Endothelial cell of umbilical vein (primary cell): ENCODE measurements at regions not wholly inside any gene's neighbourhood (a gene's known extent, or its start where the extent isn't known, plus 50 kb on each side); places are given as distances from the start of the nearest gene placed in this dataset.
"Not testable (repeated sequence)": the region's sequence is repeated elsewhere in the genome, so short reads cannot be mapped to it uniquely, and the experiment has no call there.

ENCODE experiments used
- BruUV-seq: library from RNA; stranded (reverse); fragments of 400-500 nt; replicated peaks from 2 replicates; lab custom pipeline; 2021; lab: Mats Ljungman, UMichigan
- CTCF ChIA-PET: fragments of 300-600, 350-600 bp; sonication (Branson Sonifier 250); formaldehyde crosslinking; loops from one replicate; lab custom pipeline; 2021; ENCODE audit warnings: antibody characterized with exemption, inconsistent platforms; lab: Charles Lee
- POLR2A ChIA-PET: fragments of 300-600, 350-600 bp; sonication (Branson Sonifier 250); formaldehyde crosslinking; loops from one replicate; lab custom pipeline; 2021; ENCODE audit warnings: antibody characterized with exemption, inconsistent platforms; lab: Charles Lee
- DNase-seq: peaks from one replicate; pipeline ENCODE4 v3.0.0-alpha.2; 2011; ENCODE audit warnings: low read depth, low spot score
- FAIRE-seq: peaks from 2 replicates; lab custom pipeline; 2011; peaks lifted over from hg19 to GRCh38; lab: Jason Lieb, UNC
- H2AFZ ChIP-seq: 2 replicates; pipeline ENCODE4 v1.6.0; 2012; ENCODE audit warnings: low read depth, low read length, control low read depth, inconsistent platforms
- H3K27ac ChIP-seq: 2 replicates; pipeline ENCODE4 v1.5.1; 2011; ENCODE audit warnings: low read depth, mild to moderate bottlenecking, control low read depth, low read length, moderate library complexity; ENCODE audit not compliant: insufficient read depth
- H3K27me3 ChIP-seq, 2 experiments: 2 replicates each; pipeline versions ENCODE4 v1.6.0 to v1.6.1; 2011; ENCODE audit warnings: low read length in 2 of 2, mixed read lengths in 1 of 2; ENCODE audit not compliant: control insufficient read depth in 2 of 2, insufficient read depth in 2 of 2
- H3K36me3 ChIP-seq, 2 experiments: 2 replicates in 1 of 2; 3 replicates in 1 of 2; pipeline ENCODE4 v1.5.1; 2011; ENCODE audit warnings: low read length in 2 of 2, mild to moderate bottlenecking in 1 of 2, moderate library complexity in 1 of 2; ENCODE audit not compliant: control insufficient read depth in 2 of 2, insufficient read depth in 2 of 2; ENCODE audit errors: extremely low read depth in 1 of 2
- H3K4me1 ChIP-seq: 3 replicates; pipeline ENCODE4 v1.5.1; 2011; ENCODE audit warnings: mild to moderate bottlenecking, low read length; ENCODE audit not compliant: control insufficient read depth, insufficient read depth; ENCODE audit errors: extremely low read depth
- H3K4me2 ChIP-seq: 2 replicates; pipeline ENCODE4 v1.6.1; 2011; ENCODE audit warnings: low read length, control low read depth, mixed read lengths; ENCODE audit not compliant: insufficient read depth
- H3K4me3 ChIP-seq, 3 experiments: fragments of 200-600 bp in 1 of 3; sonication (generic), shearing (Covaris generic) in 1 of 3; replicated peaks in 1 of 3; 2 replicates each; pipeline ENCODE4 v1.5.1; 2011 to 2016; ENCODE audit warnings: control low read depth in 3 of 3, low read length in 3 of 3, mild to moderate bottlenecking in 2 of 3, inconsistent platforms in 1 of 3, low read depth in 1 of 3, moderate library complexity in 1 of 3; ENCODE audit not compliant: insufficient read depth in 1 of 3
- H3K79me2 ChIP-seq: 2 replicates; pipeline ENCODE4 v1.6.0; 2012; ENCODE audit warnings: low read length, inconsistent platforms; ENCODE audit not compliant: control insufficient read depth, insufficient read depth
- H3K9ac ChIP-seq: replicated peaks from 2 replicates; pipeline ENCODE3; 2011; ENCODE audit warnings: low read length, control low read depth; ENCODE audit not compliant: insufficient read depth; ENCODE audit errors: extremely low read depth
- H3K9me1 ChIP-seq: replicated peaks from 3 replicates; pipeline ENCODE4 v1.6.0; 2011; ENCODE audit warnings: mild to moderate bottlenecking, low read length; ENCODE audit not compliant: control insufficient read depth, insufficient read depth; ENCODE audit errors: extremely low read depth
- H3K9me3 ChIP-seq: replicated peaks from 2 replicates; pipeline ENCODE4 v1.5.1; 2012; ENCODE audit warnings: low read length, inconsistent platforms; ENCODE audit not compliant: control insufficient read depth, insufficient read depth
- H4K20me1 ChIP-seq: replicated peaks from 2 replicates; pipeline ENCODE3; 2011; ENCODE audit warnings: mild to moderate bottlenecking, low read length; ENCODE audit not compliant: control insufficient read depth, insufficient read depth; ENCODE audit errors: extremely low read depth
- CTCF ChIP-seq, 2 donors: IDR thresholded peaks; 1 replicate in 1 of 2; 2 replicates in 1 of 2; pipeline ENCODE4 v1.5.1; 2011; ENCODE audit warnings: low read length in 2 of 2, mild to moderate bottlenecking in 2 of 2, moderate library complexity in 2 of 2, control low read depth in 1 of 2, inconsistent platforms in 1 of 2, low read depth in 1 of 2; ENCODE audit not compliant: insufficient read depth in 1 of 2; ENCODE audit errors: extremely low read depth in 1 of 2
- EZH2 ChIP-seq: IDR thresholded peaks from 2 replicates; pipeline ENCODE4 v1.6.1; 2012; ENCODE audit warnings: borderline replicate concordance, low read depth, mild to moderate bottlenecking, moderate library complexity, low read length, inconsistent platforms; ENCODE audit not compliant: severe bottlenecking
- FOS ChIP-seq: IDR thresholded peaks from 2 replicates; pipeline ENCODE4 v1.6.1; 2011; ENCODE audit warnings: mild to moderate bottlenecking, low read length, moderate library complexity, borderline replicate concordance; ENCODE audit not compliant: insufficient read depth
- GATA2 ChIP-seq: IDR thresholded peaks from 2 replicates; pipeline ENCODE4 v1.7.0; 2011; ENCODE audit warnings: low read depth, mild to moderate bottlenecking, moderate library complexity, mixed read lengths, low read length; ENCODE audit not compliant: insufficient read length, insufficient read depth
- JUN ChIP-seq: IDR thresholded peaks from 2 replicates; pipeline ENCODE4 v1.6.1; 2011; ENCODE audit warnings: borderline replicate concordance, low read depth; ENCODE audit not compliant: insufficient read length, insufficient read depth
- MAX ChIP-seq: IDR thresholded peaks from 2 replicates; pipeline ENCODE4 v1.6.1; 2011; ENCODE audit not compliant: insufficient read depth, insufficient read length
- MYC ChIP-seq: IDR thresholded peaks from one replicate; pipeline ENCODE4 v1.6.1; 2011; ENCODE audit warnings: mild to moderate bottlenecking, low read depth, low read length
- POLR2A ChIP-seq: IDR thresholded peaks from 2 replicates; pipeline ENCODE4 v1.6.1; 2012; ENCODE audit warnings: low read depth, mild to moderate bottlenecking, control low read depth, low read length
- POLR2AphosphoS5 ChIP-seq: IDR thresholded peaks from 2 replicates; pipeline ENCODE4 v1.6.1; 2012; ENCODE audit warnings: low read depth, mild to moderate bottlenecking, control low read depth, low read length, moderate library complexity; ENCODE audit not compliant: insufficient read depth
- dilution Hi-C: fragments of 300-500 bp; cut with MboI; formaldehyde crosslinking; loops from one replicate; pipeline ENCODE4 v1.15.0; 2019; ENCODE audit warnings: low sequenced_read_pairs; ENCODE audit not compliant: extremely low pct_ligation_motif_present
- intact Hi-C: fragments of 100-400 bp; cut with micrococcal nuclease; formaldehyde crosslinking; loops from one replicate; pipeline ENCODE4 v1.10.0; 2022

GRCh38 chr16:59944041-59944440 is 1209.9 kb upstream of the GOT2 start:
- H3K4me2 ChIP-seq, H3K4me3 ChIP-seq, H3K9me1 ChIP-seq, H3K27ac ChIP-seq, H3K9ac ChIP-seq, H3K4me1 ChIP-seq, H2AFZ ChIP-seq, dilution Hi-C loops, CTCF ChIA-PET, H3K27me3 ChIP-seq, H4K20me1 ChIP-seq, H3K9me3 ChIP-seq, POLR2A ChIA-PET, BruUV-seq, FAIRE-seq, H3K36me3 ChIP-seq, intact Hi-C loops, DNase-seq, H3K79me2 ChIP-seq: not testable (repeated sequence)

GRCh38 chr16:59941594-59941993 is 1207.5 kb upstream of the GOT2 start:
- Histone ChIP-seq H4K20me1 (no peaks in the 10 kb centered on the region), H3K4me2 (no peak overlapping the region), H3K27ac (no peak overlapping the region), H3K9ac (no peak overlapping the region), H3K4me3 (no peak overlapping the region), H3K27me3 (no peaks in the 10 kb centered on the region), H3K4me1 (no peaks in the 10 kb centered on the region), H3K9me1 (no peaks in the 10 kb centered on the region), H3K36me3 (no peaks in the 10 kb centered on the region), H3K79me2 (no peaks in the 10 kb centered on the region), H3K9me3 (no peaks in the 10 kb centered on the region), H2AFZ (no peak overlapping the region)
- BruUV-seq, result no TSS peak
- TF ChIP-seq POLR2A, result no peak
- TF ChIP-seq MAX, result no peak
- TF ChIP-seq MYC, result no peak
- TF ChIP-seq POLR2AphosphoS5, result no peak
- no peak for TF ChIP-seq JUN
- no peak for TF ChIP-seq CTCF (IDR thresholded peaks at IDR 0.05; ENCODE audit: extremely low read depth in 1 of 2, insufficient read depth in 1 of 2, low read depth in 1 of 2, low read length in 2 of 2)
- TF ChIP-seq GATA2, result no peak
- TF ChIP-seq EZH2, result no peak
- no peak for TF ChIP-seq FOS
- DNase-seq, result no peak
- ChIA-PET CTCF (no interaction called here), POLR2A (no interaction called here)
- FAIRE-seq, result no peak
- intact Hi-C loops (no loop called here), dilution Hi-C loops (no loop called here)
